Jurkat, Clone E6-1 (cell line): ENCODE measurements at regions not wholly inside any gene's neighbourhood (a gene's known extent, or its start where the extent isn't known, plus 50 kb on each side); places are given as distances from the start of the nearest gene placed in this dataset.

Source experiments
- DNase-seq: peaks from one replicate; pipeline ENCODE4 v3.0.0-alpha.2; 2011; ENCODE audit warnings: low read depth, low spot score
- H3K4me3 ChIP-seq: 2 replicates; pipeline ENCODE4 v1.5.1; 2011; ENCODE audit warnings: mild to moderate bottlenecking, low read length, control low read depth, moderate library complexity

DNA sequence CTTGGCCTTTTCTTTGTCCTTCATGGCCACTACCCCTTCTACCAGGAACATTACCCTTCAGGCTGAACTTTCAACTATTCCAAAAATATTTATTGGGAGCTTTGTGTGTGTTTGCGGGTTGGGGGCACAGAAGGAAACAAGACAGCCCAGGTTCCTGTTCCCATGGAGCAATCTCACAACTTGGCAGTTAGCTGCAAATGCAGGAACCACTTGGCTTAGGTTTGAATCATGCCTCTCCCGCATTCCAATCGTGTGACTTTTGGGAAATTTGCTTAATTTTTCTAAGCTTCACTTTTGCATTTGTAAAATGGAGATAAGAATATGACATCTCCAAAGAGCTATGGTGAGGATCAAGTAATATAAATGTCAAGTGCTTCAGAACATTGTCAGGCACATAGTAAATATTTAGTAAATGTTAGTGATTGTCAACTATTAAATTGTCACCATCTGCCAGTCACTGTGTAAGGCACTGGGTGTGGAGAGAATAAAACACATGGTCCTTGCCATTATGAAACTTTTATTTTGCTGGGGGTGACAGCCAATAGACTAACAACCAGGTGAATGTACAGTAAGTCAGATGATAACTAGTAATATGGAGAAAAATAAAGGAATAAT, 277.1 kb downstream of the SNX13 start:
- H3K4me3 ChIP-seq: no peak overlapping the region
- no peak for DNase-seq

DNA sequence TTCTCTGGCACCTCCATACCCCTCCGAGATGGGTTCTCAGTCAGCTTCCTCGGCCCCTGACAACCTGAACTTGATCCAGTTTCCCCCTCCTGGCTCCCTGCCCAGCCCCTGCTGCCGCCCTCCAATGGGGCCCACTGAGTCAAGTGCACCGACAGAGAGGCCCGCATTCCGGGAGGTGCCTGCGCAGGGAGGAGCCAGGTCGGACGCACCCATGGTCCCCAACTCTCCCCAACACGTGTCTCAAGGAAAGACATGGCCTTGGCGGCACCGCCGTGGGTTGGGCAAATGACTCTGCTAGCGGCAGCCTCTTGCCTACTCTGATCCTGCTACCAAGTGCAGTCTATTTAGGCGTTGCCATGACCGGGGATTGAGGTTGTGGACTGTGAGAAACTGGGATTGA, 275.3 kb downstream of the SNX13 start:
- no peak for DNase-seq
- no peak overlapping the region for H3K4me3 ChIP-seq

DNA sequence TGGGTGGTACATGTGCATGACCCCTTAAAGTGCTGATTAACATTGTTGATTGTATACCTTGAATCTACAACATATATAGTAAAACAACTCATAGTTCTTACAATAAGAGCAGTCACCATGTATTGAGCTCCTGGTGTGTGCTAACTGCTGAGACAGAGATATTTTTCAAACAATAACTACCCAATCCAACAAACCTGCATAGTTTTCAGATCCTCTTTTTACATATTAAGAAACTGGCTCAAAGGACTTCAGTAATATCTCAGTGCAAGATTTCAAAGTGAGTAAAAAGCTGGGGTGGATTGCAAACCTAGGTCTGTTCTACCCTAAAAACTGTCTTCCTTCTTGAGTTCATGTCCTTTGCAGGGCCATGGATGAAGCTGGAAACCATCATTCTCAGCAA, 272.2 kb downstream of the SNX13 start:
- no peak for DNase-seq
- no peak overlapping the region for H3K4me3 ChIP-seq

DNA sequence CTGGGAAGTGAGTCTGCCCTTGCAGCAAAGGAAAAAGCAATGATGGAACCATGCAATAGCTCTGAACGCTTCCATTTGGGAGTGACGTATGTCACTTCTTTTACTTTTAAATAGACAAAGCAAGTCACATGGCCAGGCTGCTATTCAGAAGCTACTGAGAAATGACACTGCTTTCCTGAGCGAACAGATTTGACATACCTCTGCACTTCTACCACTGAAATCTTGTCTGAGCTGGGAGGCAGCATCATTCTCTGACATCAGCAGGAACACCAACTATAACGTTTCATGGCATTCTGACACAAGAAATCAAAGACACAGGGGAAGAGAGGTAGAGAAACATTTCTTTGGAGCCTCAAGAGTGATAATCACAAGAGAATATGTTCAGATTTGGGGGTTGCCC, 271.1 kb downstream of the SNX13 start:
- no peak overlapping the region for H3K4me3 ChIP-seq
- DNase-seq: no peak

DNA sequence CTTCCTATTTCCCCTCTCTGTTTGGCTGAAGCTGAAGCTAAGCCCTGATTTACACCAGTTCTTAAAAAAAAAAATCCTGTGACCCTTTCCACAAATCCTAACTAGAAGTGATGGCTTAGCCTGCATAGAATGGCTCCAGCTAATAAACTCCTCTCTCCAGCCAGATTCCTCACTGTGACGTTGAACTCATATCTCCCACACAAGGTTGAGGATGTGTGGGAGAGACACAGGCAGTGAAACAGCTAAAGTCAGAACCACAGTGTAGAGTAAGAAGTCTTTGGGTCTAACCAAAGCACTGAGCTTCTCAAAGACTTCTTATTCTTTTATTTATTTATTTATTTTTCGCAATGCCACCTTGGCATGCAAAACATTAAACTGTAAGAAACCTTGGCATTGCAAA, 268.3 kb downstream of the SNX13 start:
- DNase-seq: no peak
- H3K4me3 ChIP-seq: no peak overlapping the region

DNA sequence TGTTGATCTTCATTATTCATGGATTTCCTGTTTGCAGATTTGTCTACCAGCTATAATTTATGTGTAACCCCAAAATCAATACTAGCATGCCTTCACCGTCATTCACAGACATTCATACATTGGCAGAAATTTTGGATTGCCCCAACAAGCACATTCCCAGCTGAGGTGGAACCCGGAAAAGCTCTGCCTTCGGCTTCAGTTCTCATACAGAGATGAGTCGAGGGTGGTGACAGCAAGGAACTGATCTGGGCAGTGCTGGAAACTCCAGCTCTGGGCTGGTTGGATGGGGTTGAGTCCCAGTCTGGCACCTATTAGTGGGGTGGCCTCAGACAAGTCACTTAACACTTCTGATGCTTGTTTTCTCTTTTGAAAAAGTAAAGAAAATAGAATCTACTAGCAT, 267.5 kb downstream of the SNX13 start:
- H3K4me3 ChIP-seq: no peak overlapping the region
- no peak for DNase-seq

DNA sequence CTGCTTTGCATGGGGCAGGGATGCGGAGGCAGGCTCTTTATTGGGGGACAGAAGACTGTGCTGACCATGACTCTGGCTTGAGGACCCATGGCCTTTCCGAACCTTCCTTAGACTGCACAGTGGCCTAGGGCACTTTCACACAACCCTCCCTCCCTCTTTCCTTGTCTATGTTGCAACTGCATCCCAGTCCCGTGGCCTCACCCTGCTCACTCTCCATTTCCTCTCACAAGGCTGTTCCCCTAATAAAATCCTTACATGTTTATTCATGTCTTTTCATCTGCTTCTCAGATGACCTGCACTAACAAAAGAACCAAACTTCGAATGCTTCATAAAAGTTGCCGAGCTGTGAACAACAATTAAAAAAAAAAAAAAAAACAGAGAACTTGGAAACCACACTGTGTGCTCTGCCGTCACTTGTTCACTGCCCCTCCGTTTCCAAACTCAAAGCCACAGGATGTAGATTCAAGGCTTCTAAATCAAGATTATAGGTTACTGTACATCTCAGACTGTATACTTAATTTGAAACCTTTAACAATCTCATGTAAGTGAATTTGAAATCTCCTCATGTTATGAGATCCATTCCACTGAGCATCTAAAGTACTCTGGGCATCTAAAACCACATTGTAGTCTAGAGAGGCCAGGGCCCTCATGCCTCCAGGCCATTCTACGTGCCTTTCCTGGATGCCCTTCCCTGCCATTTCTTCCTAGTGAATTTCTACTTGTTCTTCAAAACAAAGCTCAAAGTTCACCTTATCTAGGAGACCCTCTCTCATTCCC, 265.9 kb downstream of the SNX13 start:
- no peak overlapping the region for H3K4me3 ChIP-seq
- DNase-seq: no peak

DNA sequence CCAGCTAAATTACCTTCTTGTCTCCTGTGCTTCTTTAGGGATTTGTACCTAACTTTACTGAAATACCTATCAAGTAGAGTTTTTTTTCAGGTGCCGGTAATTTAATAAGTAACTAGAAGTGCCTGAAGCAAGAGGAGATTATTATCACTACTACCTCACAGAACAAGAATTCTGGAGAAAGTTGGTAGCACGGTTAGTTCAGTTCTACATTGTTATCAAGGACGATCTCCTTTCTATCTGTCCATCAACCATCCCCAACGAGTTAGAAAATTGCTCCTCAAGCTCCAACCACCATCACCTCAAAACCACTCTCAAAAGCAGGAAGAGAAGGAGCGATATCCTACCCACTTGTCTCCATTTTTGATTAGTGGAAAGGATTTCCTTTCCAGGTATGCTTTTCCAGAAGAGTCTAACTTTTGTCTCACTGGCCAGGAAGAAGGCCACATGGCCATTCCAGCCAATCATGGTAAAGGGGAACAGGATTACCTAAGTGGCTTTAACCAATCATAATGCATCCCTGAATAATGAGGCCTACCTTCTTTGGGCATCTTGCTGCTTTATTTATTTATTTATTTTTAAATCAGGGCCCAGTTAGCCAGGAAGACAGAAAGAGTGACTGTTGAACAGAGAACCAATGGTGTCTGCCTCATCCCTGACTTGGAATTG, 265.2 kb downstream of the SNX13 start:
- no peak for DNase-seq
- H3K4me3 ChIP-seq: no peak overlapping the region

DNA sequence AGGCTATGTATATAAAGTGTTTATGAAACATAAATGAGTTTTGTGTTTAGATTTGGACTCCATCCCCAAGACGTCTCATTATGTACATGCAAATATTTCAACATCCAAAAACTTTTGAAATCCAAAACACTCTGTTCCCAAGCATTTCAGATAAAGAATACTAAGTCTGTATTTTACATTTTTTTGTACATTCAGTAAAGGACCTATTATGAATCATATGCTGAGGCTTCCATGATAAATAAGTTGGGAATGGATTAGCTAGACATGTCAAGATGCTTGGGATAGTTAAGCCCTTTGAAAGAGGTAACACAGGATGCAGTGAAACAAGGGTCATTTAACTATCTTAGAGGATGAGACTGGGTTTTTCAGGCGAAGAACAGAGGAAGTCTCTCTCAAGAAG, 262.9 kb downstream of the SNX13 start:
- H3K4me3 ChIP-seq: no peak overlapping the region
- no peak for DNase-seq

DNA sequence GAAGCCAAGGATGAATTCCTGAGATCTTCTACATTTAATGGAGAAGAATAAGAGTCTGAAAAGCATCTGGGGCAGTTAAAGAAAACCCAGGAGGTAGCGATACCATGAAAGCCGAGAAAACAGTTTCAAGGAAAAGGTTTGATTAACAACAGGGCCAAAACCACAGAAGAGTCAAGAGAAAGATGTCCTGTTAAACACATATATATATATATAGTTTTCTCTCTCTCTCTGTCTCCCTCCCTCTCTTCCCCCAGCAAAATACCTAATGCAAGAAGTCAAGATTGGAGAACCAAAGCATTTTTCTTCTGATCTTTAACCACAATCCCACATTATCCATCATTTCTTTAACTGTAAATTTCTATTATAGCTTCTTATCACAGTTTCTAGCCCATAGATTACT, 261.4 kb downstream of the SNX13 start:
- no peak overlapping the region for H3K4me3 ChIP-seq
- no peak for DNase-seq

DNA sequence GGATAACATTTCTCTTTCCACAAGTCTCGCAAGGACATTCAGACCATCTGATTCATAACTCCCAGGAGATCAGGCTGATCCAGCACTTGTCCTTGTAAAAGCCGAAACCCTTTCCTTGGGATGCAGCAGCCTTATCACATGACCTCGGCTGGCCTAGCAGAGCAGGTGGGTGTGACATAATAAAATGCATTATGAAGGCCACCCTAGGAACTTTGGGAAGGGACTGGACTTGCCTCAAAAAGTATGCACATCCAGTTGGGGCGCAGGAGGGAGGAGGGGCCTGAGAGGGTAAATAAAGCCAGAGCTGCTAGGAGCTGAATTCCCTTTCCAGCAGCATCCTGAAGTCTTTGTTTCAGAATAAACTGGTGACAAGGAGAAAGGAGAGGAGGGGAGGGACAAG, 260.8 kb downstream of the SNX13 start:
- no peak for DNase-seq
- H3K4me3 ChIP-seq: no peak overlapping the region

DNA sequence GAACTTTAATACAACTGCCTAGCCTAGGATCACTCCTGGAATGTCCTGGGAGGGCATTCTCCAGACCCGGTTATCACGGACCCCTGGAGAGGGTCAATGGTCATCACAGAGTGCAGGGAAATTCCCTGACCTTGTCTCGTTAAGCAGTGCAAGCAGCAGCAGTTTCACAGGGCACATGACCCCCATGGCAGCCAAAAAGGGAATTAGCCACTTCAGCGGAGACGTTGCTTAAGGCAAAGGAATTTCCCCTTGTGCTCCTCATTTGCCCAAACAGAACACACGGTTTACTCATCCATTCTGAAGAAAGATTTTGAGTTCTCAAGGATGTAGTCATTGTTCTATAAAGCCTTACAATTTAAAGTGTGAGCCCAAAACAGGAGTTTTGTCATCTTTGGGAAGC, 260.3 kb downstream of the SNX13 start:
- H3K4me3 ChIP-seq: no peak overlapping the region
- no peak for DNase-seq

DNA sequence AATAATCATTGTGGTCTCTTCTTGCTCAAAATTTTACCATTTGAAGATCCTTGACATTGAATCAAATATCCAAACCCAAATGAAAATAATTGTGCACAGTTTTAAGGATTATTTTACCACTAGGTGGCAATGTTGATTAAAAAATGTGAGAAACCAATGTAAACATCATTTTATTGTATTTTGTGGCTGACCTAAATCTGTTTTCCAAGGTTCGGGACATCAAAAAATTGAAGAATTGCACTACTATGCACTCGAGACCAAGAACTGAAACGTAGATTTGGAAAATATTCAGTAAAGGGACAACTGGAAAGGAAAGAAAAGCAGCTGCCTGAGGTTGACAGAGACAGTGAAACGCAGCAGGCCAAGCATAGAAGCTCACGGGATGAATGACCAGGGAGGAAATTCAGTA, 259.3 kb downstream of the SNX13 start:
- DNase-seq: no peak
- H3K4me3 ChIP-seq: no peak overlapping the region

DNA sequence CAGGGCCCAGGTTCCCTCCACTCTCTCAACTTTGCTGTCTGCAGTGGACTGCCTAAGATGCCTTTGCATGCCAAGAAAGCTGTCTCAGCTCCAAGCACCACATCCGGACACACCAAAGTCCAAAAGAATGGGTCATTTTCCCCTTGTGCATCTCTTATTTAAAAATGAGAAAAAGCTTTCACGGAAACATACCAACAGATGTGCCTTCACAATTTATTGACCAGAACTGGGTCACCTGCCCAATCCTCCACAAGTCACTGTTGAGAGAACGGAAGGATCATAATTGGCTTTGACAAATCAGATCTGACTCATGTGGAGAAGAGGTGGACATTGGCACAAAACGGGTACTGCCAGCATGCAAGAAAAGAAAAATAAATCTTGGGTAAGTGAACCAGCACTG, 258.3 kb downstream of the SNX13 start:
- no peak overlapping the region for H3K4me3 ChIP-seq
- no peak for DNase-seq

DNA sequence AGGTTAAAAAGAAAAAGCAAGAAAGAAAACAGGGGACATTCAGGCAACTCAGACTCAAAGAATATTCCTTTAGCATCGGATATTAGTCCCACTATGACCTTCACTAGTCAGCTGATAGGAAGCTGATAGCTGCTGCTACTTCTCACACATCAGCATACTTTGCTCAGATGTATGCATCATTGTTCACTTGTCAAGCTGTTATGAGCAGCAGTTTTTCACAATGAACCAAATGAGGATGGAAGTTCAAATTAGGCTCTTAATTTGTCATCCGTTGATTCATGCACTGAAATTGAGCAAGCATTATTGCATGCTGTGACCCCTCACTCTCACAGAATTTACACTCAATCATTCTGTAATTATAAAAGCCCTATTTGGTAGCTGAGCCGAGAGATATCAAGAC, 257.7 kb downstream of the SNX13 start:
- H3K4me3 ChIP-seq: no peak overlapping the region
- no peak for DNase-seq

DNA sequence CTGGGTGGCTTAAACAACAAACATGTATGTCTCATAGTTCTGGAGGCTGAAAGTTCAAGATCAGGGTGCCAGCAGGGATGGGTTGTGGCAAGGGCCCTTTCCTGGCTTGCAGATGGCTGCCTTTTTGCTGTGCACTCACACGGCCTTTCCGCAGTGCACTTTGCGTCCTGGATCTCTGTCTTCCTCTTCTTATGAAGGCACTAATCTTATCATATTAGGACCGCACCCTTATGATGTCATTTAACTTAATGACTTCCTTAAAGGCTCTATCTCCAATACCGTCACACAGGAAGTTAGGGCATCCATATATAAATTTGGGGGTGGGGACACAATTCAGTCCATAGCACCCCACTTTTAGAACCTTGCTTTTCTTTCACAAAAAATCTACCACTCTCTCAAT, 255.2 kb downstream of the SNX13 start:
- DNase-seq: no peak

DNA sequence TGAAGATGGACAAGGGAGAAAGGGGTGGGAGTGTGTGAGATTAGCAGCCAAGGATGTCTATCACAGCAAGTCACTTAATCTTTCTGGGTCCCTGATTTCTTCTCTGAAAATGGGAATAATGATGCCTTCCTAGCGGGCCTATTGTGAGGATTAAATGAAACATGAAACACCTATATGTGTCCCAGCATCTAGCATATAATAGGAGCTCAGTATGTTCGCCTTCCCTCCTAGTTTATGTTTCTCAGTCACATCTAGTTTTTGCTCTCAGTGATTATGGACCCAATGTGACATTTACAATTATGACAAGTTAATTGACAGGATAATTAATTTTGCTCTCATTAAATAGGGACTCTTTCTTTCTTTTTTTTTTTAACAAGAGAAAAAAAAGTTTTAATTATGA, 252.9 kb downstream of the SNX13 start:
- no peak overlapping the region for H3K4me3 ChIP-seq
- no peak for DNase-seq

More for the DNA sequence above, 255.2 kb downstream of the SNX13 start:
- no peak overlapping the region for H3K4me3 ChIP-seq

DNA sequence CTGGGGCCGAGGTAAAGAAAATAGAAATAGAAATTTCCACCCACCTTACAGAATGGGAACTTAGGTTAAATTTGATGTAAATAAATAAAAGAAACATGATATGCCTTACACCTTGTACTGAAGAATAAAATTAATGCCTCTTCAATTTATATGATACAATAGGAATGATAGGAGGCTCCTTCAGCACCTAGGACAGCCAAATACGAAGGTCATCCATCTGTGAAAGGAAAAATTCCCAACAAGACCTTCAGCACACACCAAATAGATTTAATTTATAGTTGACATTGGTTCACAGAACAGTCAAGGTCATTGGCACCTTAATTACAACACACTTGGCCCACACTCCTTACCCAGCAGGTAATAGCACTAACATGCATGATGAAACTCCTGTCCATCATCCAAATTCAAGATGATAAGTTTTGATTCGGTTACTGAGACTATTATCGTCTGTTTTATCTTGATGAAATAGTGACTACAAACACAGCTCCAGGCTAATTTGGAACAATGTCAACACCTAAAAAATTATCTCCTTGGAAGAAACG, 250.9 kb downstream of the SNX13 start:
- DNase-seq: no peak
- H3K4me3 ChIP-seq: no peak overlapping the region

DNA sequence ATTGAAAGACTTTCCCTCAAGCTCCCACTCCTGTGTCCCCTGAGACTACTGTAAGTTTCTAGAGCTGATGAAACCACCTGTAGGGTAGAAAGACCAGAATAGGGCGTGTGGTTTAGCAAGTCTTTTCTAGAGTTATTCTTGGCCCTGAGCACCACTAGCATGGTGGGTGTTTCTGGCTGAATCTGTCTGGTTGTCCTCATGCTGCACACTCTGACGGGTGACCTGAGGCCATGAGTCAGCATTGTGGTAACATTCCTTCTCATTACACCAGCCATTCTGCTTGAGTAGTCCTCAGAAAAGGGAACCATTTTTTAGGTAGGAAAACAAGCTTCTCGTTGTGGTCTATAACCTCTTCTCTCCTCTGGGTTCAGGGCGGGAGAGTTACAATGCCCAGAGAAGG, 250.3 kb downstream of the SNX13 start:
- no peak for DNase-seq

DNA sequence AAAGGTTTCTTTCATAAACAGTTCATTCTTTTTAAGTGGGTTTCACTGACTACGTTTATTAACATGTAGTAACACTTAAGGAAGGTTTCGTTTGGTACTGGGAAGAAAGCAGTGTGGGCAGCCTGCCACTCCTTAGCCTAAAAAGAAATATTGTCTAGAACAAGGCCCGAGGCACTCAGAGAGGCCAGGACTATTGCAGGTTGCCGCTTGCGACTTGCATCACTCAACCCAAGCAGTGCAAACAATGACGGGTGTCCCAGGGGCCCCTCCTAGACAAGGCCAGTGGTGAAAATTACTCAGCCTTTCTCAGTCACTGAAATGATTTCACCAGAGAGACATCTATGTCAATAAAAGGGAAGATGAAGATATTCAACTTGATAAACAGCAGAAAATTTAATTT, 243.9 kb downstream of the SNX13 start:
- H3K4me3 ChIP-seq: no peak overlapping the region
- DNase-seq: no peak

More for the DNA sequence above, 250.3 kb downstream of the SNX13 start:
- no peak overlapping the region for H3K4me3 ChIP-seq
